Activated CD4-positive, alpha-beta T cell treated with anti-CD3 and anti-CD28 coated beads, Interleukin-10, Interleukin-2, amounts not matched to agents 100 ng/mL and 50 ng/mL, durations not matched to agents 16 hours and 8 hours (primary cell): ENCODE measurements at regions not wholly inside any gene's neighbourhood (a gene's known extent, or its start where the extent isn't known, plus 50 kb on each side); places are given as distances from the start of the nearest gene placed in this dataset.

Experiments
- DNase-seq: peaks from one replicate; pipeline ENCODE4 v3.0.0-alpha.2; 2020

DNA sequence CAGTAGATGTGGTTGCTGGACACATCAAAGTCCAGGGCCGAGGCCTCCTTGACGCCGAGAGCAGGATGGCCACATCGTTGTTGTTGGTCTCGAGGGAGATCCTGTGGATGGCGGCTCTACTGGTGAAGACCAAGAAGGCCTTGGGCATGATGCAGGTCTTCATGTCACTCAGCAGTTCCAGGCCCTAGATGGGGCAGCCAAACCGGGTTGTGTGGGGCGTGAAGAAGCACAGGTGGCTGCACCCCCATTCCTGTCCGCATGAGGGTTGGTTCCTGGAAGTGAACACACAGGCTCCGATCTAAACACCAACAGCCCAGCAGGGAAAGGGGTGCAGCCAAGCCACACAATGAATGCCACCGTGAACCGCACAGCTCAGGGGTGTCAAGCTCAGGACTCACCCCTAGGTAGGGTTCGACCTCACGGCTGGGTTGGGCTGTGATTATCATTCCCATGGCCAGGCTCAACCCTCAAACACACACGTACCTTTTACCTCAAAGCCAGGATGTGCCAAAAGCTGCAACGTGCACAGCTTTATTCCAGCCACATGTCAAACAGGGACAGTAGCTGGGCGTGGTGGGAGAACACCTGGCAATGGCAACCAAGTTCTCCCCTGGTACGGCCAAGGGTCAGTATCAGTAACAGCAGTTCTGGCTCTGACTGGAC is 132.3 kb downstream of the CRYBB2 start:
- no peak for DNase-seq

DNA sequence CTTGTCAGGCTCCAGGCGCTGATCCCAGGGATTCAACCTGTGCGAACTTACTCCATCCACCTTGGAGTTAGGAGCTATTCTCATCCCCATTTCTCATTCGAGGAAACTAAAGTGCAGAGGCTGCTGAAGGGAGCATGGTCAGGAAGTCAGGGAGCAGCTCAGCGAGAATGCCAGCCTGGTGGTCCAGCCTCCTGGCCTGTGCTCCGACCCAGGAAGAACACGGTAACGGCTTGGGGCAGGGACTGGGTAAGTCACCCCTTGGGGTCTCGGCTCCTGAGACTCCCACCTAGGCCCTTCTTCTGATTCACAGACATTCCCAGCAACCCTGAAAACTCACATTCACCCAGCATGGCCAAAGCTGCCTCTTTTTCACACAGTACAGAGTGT is 132.8 kb downstream of the CRYBB2 start:
- no peak for DNase-seq

DNA sequence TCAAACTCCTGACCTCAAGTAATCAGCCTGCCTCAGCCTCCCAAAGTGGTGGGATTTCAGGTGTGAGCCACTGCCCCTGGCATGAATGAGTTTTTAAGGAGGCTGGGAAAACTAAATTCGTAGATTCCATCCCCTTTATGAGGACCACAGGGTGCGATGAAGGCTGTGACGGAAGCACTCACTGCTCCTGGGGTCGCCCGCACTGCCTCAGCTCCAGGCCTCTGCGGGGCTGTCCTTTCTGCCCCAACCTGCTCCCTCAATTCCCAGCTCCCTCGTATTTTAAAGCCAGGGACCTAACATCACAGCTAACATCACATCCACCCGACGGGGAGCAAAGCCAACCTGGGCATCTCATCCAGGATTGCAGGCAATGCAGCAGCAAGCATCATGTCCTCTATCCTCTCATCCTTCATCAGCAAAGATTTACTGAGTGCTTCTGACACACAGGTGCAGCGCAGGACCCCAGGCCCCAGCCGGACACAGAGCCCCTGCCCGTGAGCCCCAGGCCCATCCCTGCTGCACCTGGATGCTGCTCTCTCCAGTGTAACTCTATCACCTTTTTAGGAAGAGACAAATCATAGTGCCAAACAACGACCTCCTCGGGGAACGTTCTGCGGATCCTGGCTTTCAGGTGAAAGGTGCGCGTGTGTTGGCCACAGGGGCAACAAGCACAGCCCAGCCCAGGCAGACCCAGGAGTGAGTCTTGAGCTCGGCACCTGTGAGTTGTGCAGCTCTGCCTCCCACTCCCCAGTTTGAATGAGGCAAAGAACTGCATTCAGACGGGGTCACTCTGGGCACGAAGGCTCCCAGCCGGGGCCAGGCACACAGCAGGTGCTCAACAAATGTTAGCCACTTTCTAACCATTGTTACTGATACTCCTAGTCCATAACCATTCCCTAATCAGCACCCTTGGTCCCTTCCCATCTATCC is 134.3 kb downstream of the CRYBB2 start:
- no peak for DNase-seq

DNA sequence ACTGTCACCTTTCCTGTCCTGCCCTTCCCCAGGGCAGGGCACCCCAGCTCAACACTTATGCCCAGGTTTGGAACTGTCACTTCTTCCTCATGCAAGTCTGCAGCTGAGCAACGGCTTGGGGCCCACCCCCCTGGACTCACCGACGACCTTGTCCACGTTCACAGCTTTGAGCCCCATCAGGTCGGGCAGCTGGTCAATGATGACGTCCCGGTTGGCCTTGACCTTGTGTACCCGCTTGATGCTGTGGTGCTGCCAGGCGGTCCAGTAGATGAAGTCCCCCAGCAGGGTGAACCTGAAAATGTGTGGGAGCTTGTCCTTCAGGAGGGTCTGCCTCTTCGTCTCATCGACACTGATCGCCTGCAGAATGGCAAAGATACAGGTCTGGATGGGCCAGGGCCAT is 135.0 kb downstream of the CRYBB2 start:
- DNase-seq, result no peak

DNA sequence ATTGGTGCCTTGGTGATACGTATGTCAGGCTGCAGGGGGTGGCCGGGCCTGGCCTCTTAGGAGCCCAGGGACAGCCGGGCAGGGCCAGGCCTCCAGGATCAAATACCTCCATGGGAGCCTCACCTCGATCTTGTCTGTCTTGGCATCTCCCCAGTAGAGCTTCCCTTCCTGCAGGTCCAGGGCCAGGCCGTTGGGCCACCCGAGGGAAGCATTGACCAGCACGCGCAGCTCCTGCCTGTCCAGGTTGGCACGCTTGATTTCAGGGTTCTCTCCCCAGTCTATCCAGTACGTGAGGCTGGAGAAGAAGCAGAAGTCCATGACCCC is 137.7 kb downstream of the CRYBB2 start:
- no peak for DNase-seq

DNA sequence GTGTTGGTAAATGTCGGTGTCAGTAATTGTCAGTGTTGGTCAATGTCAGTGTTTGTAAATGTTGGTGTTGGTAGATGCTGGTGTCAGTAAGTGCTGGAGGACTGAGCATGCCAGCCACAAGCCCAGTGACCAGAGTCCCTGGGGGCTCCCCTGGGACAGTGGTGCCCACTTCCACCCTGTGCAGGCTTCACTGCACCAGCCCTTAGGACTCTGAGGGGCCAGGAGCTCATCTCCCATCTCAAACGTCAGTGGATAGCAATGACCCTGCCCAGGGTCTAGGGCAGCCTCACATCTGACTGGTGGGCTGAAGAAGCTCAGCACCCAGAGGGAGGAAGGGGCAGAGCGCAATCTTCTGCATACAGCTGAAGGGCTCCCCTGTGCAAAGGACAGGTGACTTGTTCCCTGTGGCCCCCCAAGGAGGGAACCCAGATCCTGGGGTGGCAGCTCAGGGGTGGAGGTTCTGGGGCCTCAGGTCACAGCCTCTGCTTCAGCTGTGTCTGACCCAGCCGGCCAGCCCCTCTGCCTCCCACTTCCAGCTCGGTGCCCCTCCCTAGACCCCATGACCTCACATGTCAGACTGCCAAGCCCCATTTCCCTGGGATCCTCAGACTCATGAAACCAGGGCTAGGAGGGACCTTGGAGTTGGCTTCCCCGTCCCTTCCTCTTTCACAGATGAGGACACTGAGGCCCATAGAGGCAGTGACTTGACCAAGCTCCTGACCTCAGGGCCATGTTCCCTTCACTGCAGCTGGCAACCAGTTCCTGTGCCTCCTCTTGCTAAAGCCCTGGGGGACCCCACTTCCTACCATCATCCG is 138.4 kb downstream of the CRYBB2 start:
- DNase-seq, result no peak

DNA sequence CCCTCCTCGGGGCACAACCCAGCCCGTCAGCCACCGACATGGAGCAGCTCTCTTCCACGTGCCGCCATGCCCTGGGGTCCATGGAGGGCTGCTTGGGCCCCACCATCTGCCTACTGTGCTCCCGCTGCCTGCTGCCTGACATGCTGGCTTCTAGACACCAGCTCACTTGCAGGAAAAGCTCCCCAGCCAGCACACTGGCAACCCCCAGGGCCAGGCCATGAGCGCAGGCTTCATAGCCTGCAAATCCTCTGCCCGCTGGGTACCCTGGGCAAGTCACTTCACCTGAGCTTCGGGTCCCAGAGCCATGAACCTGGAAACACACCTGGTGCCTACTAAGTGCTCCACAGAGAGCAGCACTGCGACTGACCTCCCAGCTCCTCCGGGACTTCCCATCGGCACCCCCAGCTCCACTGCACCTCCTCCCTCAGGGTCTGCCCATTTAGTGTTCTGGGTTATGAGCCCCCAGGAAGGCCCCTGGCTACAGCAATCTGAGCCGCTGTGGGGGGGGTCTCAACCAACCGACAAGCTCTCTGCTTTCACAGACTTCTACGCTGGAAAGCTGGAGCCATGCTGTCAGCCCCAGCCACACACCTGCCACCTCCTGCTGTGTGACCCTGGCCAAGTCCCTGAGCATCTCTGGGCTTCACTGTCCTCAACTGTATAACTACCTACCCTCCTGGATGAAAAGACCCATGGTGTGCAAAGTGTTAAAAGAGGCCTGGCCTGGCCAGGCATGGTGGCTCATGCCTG is 139.2 kb downstream of the CRYBB2 start:
- no peak for DNase-seq

DNA sequence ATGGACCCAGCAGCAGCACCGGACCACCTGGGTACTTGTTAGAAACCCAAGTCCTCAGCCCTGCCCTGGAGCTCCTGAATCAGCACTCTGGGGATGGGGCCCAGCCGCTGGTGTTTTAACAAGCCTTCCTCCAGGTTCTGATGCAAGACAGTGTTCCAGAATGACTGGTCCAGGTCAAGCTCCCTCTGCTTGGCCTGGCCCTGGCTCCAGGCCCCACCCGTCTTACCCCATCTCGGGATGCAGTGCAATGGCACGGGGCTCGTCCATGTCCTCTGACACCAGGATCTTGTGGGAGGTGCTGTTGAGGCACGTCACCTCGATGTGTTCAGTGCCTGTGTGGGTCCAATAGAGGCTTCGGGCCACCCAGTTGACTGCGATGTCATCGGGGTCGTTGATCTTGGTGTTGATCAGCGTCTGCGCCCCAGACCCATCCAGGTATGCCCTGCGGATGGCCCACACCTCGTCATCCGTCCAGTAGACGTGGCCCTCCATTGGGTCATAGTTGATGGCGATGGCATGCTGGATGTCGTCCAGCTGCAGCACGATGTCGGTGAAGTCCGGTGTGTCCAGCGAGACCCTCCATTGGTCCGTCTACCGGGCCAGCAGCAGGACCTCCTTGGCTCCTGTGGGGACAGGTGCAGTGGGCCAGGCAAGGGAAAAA is 140.3 kb downstream of the CRYBB2 start:
- DNase-seq, result no peak

DNA sequence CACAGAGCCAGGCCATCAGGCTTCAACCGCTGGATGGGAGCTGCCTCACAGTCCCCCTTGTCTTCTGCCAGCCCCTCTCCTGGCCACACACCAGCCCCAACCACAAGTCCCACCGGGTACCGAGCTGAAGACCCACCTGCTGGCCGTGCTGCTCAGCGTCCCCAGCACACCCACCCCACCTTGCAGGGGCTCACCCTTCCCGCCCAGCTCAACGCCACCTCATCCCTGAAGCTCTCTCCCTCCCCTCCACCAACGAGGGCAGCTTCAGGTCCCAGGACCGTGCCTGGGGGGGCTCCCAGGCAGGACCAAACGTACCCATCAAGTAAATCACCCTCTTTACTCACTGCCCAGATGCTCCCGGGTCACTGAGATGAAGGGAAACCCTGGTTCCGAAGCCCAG is 141.0 kb downstream of the CRYBB2 start:
- DNase-seq, result no peak

DNA sequence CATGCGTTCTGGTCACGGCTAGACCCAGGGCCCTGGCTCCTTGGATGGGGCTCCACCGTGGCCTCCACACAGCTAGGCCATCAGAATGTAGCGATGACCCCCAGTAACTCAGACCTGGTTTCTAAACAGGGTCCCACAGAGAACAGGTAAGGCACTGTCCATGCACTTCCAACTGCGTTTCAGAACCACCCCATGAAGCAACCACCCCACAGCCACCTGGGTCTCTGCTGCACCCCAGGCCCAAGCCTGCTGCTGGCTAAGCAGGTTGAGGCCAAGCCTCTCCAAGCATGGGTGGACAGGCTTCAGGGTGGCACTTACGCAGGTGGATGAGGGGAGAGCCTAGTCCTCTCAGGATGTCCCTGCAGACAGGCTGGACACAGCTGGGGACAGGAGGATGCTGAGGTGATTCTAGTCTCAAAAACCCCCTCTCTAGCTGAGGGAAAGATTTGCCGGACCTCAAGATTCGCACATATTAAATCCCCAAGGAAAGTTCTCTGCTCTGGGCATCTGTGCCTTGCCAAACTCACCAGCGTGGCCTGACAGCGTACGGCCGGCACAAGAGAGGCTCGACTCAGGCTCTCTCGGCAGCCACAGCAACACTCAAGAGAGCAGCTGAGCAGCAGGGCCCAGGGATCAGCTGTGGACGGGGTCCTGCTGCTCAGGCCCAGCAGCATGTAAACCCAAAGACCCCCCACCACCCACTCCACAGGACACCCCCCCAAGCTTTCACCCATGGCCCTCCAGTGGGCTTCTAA is 141.6 kb downstream of the CRYBB2 start:
- DNase-seq, result no peak

DNA sequence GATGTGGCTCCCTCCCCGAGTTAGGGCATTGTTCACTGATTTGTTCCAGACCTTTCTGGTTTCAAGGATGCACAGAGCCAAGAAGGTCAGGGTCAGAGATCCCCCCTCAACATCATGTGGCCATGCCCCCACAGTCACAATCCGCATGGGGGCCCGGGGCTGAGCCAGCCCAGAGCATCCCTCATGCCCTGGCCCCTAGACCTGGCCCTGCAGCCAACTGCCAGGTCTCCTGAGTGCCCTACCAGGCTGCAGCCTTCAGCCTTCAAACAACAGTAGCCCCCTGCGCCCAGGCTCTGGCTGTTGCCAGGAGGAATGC is 142.4 kb downstream of the CRYBB2 start:
- no peak for DNase-seq

DNA sequence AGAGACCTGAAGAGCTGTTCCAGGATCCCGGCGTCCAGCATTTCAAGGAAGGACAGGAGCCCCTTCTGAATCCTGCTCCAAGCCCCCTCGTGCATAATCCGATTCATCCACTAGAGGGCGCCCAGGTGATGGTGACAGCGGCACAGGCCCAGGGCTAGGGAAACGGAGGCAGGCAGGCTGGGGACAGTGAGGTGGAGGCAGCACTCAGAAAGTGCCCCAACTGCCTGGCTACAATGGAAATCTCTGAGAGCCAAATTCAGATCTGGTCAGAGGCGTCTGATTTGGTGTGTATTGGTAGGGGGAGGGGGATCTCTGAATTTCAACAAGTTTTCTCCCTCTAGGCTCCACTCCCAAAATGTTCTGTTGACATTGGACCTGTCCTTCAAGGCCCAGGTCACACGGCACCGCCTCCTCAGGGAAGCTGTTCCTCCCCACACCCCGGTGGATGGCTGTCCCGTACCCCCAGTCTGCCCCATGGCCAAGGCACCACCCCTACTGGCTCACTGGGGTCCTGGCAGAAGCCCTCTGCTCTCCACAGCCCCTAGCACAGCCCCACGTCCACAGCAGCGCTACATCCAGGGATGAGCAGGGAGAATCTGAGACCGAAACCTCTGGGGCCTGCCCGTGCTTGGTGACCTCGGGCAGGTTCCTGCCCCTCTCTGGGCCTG is 142.9 kb downstream of the CRYBB2 start:
- peak; percentile 79 for DNase-seq

DNA sequence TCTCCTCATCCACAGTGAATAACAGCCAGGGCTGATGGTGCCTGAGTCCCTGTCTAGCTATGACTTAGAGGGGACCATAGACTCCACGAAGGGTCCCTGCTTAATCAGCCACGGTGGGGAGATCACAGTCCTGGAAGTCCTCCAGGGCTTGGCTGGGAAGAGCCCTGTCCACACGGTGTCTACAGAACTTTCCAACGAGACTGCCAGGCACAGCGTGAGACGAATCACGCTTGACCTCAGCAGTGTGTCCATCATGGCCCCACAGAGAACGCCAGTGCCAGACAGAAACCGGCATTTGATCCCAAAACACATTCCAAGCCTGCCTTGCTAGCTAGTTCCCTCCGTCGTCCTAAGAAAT is 143.4 kb downstream of the CRYBB2 start:
- no peak for DNase-seq

DNA sequence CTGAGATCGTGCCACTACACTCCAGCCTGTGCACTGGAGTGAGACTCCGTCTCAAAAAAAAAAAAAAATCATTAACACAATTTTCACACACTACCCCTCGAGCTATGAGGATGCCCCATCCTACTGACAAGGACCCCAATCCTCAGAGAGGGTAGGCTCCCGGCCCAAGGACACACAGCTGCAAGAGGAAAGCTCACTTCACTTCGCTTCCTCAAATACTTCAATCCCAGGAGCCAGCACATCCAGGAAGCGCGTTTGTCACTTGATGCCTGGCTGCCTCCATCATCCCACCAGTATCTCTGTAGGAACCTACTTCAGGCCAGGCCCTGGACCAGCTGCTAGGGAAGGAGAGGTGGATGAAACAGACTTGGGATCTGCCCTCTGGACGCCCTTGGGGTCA is 144.0 kb downstream of the CRYBB2 start:
- DNase-seq, result no peak

DNA sequence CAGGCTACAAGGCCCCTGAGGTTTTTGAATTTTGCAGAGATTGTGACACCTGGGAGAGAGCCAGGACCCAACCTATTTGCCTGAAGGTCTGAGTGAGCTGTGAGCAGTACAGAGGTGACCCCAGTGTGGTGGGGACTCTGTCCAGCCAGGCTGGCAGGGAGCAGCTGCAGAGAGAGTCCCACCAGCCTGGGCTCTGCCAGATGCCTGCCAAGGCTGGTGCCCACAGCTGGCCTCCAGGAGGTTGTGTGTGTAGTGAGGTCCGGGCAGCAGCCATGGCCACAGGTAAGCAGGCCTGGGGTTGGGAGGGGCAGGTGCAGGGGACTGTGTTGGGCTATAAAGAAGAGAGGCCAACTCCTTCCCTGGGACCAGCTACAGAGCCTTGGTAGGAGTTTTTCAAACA is 144.8 kb downstream of the CRYBB2 start:
- DNase-seq, result no peak

DNA sequence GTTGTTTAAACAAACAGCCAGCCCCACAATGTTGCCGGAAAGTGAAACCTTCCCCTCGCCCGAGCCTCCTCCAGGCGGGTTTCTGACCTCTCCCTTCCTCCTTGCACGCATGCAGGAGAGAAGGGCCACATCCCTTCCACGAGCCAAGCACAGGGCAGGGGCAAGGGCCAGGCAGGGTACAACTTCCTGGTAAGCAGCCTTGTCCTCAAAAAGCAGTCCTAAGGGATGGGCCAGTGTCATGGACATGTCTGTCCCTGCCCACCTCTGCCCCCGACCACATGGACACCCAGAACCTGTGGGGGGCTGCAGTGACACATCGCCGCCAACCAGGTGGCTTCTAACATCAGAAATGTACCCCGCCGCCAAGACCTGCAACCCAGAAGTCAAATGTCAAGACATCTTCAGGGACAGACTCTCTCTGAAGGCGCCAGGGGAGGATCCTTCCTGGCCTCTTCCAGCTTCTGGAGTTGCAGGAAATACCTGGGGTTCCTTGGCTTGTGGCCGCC is 145.3 kb downstream of the CRYBB2 start:
- DNase-seq, result no peak

DNA sequence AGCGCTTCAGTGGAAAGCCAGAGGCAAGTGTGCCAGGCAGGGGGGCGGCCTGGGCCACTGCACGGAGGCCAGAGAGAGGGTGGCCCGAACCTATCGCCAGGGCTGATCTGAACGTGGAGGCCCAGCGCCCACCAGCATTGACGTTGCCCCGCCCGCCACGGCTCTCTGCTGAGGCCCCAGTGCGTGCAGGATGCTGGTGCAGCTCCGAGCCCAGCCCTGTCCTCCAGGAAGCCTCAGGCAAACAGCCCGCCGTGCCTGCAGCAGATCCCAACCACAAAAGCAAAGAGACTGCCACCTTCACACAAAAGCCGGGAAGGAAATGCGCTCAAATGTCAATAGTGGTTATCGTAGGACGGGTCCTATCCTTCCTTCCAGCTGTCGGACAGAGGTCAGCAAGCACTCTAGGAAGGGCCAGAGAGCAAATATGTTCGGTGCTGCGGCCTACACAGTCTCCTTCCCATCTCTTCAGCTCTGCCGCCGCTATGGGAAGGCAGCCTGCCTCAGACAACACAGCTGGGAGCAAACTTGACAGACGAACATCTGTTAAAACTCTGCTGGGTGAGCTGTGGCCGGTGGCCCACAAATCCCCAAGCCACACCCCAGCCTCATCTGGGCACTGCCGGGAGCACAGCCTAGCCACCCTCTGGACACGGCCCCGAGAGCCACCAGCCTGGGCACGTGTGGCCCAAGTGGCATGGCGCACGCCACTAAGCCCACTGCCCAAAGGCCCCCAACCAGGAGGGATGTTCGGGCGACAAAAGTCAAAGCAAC is 146.2 kb downstream of the CRYBB2 start:
- no peak for DNase-seq

DNA sequence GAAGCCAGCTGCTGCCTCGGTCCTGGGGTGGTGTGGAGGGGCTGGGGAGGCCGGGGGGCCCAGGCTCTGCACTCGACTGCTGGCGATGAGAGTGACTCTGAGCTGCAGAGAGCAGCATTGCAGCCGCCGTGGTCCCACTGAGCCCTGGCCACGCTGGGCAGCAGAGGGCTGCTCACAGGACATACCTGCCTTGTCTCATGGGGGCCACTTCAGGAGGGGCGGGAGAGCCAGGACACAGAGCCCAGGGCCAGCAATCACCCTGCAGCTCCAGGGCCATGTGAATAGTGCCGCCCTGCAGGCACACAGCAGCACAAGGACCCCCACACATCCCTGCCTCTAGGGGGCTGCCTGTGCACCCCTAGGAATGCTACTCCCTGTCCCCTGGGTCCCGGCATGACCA is 147.0 kb downstream of the CRYBB2 start:
- no peak for DNase-seq

DNA sequence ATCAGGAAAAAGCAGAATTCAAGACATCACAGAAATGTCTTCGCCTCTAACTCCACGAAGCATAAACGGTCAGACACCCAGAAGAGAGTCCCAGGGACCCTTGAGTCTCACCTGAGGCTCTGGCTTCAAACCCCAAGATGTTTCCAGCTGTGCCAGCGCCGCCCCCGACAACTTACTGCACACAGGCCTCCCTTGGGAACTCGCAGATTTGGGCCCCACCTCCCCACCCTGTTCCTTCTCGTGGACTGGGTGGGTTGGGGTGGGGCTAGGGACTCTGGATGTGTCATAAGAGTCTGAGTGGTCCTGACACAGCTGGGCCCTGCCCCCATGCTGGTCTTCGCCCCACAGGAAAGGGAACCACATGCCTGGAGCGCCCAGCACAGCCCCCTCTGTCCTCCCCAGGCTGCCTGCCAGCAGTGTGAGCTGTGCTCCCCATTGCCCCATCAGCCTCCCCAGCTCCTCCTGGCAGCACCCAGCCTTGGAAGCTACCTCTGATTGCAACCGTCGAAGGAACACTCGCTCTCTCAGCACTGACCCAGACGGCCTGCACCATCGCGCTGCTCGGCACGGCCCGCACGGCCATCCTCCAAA is 147.5 kb downstream of the CRYBB2 start:
- DNase-seq, result no peak

DNA sequence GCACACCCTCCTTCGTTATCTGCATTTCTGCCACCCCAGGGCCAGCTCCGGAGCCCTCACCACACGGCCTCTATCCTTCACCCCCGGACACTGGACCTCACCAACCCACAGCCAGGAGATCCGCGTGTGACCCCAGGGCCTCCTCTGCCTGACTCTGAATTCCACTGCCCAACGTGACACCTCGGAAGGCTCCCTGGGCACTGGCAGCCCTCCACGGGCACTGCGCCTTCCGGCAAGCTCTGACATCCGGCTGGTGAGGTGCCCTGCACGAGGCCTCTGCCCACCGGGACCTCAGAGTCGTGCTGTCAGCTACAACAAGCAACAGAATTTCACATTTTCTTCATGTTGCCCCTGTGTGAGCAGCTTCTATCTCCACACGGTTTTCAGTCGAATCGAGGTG is 148.3 kb downstream of the CRYBB2 start:
- no peak for DNase-seq
